GM18867 (cell line): ENCODE measurements at regions not wholly inside any gene's neighbourhood (a gene's known extent, or its start where the extent isn't known, plus 50 kb on each side); places are given as distances from the start of the nearest gene placed in this dataset.
"Not testable (repeated sequence)": the region's sequence is repeated elsewhere in the genome, so short reads cannot be mapped to it uniquely, and the experiment has no call there.

Source experiments
- ATAC-seq: cut with Tn5 transposase; IDR thresholded peaks from one replicate; pipeline ENCODE4 v1.9.1; 2021; ENCODE audit warnings: mild to moderate bottlenecking, moderate library complexity; ENCODE audit not compliant: unreplicated experiment

- ATAC-seq = no peak
Observed at GRCh38 chr5:42066131-42066530, 141.1 kb downstream of the FBXO4 start.

GRCh38 chr5:42074353-42074752 lies 149.3 kb downstream of the FBXO4 start:
- ATAC-seq = no peak

GRCh38 chr5:42089705-42090104 lies 164.6 kb downstream of the FBXO4 start:
- no peak for ATAC-seq

GRCh38 chr5:42090162-42090561 lies 165.1 kb downstream of the FBXO4 start:
- no peak for ATAC-seq

GRCh38 chr5:42099846-42100245 lies 174.8 kb downstream of the FBXO4 start:
- not testable (repeated sequence) for ATAC-seq

- ATAC-seq = no peak
Observed at GRCh38 chr5:42108468-42108867, 183.4 kb downstream of the FBXO4 start.

GRCh38 chr5:42109006-42109572 lies 184.0 kb downstream of the FBXO4 start:
- no peak for ATAC-seq

- ATAC-seq = not testable (repeated sequence)
Observed at GRCh38 chr5:42115721-42116120, 190.6 kb downstream of the FBXO4 start.

- ATAC-seq = no peak
Observed at GRCh38 chr5:42120070-42120469, 195.0 kb downstream of the FBXO4 start.

GRCh38 chr5:42121401-42121800 lies 196.3 kb downstream of the FBXO4 start:
- ATAC-seq = no peak

- no peak for ATAC-seq
Observed at GRCh38 chr5:42131081-42131480, 206.0 kb downstream of the FBXO4 start.

- no peak for ATAC-seq
Observed at GRCh38 chr5:42143361-42143760, 218.3 kb downstream of the FBXO4 start.

- no peak for ATAC-seq
Observed at GRCh38 chr5:42148813-42149212, 223.7 kb downstream of the FBXO4 start.

- no peak for ATAC-seq
Observed at GRCh38 chr5:42157215-42157614, 232.1 kb downstream of the FBXO4 start.

GRCh38 chr5:42163083-42163482 lies 238.0 kb downstream of the FBXO4 start:
- no peak for ATAC-seq

- no peak for ATAC-seq
Observed at GRCh38 chr5:42168091-42168670, 243.1 kb downstream of the FBXO4 start.

- ATAC-seq = not testable (repeated sequence)
Observed at GRCh38 chr5:42176118-42176517, 247.1 kb upstream of the GHR start.

- not testable (repeated sequence) for ATAC-seq
Observed at GRCh38 chr5:42179843-42180242, 243.4 kb upstream of the GHR start.

- ATAC-seq = peak; percentile 61
Observed at GRCh38 chr5:42216904-42217303, 206.3 kb upstream of the GHR start.

- no peak for ATAC-seq
Observed at GRCh38 chr5:42217791-42218190, 205.4 kb upstream of the GHR start.

GRCh38 chr5:42225009-42225408 lies 198.2 kb upstream of the GHR start:
- no peak for ATAC-seq

GRCh38 chr5:42228279-42228678 lies 195.0 kb upstream of the GHR start:
- no peak for ATAC-seq

- no peak for ATAC-seq
Observed at GRCh38 chr5:42230839-42231238, 192.4 kb upstream of the GHR start.
